WI38 (cell line): ENCODE measurements at regions not wholly inside any gene's neighbourhood (a gene's known extent, or its start where the extent isn't known, plus 50 kb on each side); places are given as distances from the start of the nearest gene placed in this dataset.

ENCODE experiments used
- H3K4me3 ChIP-seq: 2 replicates; pipeline ENCODE4 v1.5.1; 2011; ENCODE audit warnings: low read depth, mild to moderate bottlenecking, control low read depth, low read length
- TF ChIP-seq, protein P1 (sequence below): IDR thresholded peaks from 2 replicates; pipeline ENCODE4 v1.5.1; 2012; ENCODE audit warnings: low read depth, mild to moderate bottlenecking, control low read depth, low read length

DNA sequence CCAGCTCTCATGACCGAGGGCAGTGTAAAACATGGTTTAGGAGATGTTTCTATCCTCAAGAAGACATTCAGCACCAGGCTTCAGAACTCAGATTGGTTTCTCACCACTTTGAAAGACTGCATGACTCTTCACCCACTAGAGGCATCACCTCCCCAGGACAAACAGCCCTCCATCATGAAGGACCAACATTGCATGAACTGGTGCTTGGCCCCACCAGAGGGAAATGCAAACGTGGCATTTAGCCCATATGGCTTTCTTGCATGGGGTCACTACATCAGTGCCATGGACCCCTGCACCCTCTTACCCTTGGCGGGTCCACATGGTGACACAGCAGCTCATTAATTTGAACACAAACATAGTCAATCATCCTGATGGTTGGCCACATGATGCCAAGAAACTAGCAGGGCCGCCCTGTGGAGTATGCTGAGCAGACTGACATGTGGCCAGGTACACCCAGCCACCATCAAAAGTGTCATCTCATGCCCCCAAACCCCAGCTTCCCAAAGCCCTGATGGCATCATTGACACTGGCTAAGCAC is 129.5 kb upstream of the FSTL4 start:
- no peak overlapping the region for H3K4me3 ChIP-seq
- TF ChIP-seq, protein P1, sequence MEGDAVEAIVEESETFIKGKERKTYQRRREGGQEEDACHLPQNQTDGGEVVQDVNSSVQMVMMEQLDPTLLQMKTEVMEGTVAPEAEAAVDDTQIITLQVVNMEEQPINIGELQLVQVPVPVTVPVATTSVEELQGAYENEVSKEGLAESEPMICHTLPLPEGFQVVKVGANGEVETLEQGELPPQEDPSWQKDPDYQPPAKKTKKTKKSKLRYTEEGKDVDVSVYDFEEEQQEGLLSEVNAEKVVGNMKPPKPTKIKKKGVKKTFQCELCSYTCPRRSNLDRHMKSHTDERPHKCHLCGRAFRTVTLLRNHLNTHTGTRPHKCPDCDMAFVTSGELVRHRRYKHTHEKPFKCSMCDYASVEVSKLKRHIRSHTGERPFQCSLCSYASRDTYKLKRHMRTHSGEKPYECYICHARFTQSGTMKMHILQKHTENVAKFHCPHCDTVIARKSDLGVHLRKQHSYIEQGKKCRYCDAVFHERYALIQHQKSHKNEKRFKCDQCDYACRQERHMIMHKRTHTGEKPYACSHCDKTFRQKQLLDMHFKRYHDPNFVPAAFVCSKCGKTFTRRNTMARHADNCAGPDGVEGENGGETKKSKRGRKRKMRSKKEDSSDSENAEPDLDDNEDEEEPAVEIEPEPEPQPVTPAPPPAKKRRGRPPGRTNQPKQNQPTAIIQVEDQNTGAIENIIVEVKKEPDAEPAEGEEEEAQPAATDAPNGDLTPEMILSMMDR, result no peak

DNA sequence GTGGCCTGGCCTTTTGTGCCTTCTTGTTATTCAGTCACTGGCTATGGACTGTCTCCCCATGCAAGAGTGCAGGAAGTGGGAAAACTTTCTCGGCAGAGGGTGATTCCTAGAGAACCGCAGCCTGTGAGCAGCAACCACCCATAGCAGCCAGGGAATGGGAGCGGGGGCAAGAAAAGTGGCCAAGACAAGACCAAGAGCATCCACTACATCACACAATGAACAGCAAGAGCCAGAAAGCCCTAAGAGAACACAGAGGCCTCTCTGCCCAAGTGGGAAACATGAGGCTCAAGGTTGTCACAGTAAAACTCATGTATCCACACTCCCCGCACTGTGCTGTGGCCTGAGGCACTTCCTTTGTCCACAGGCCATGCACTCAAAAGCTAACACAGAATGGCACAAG is 129.1 kb upstream of the FSTL4 start:
- TF ChIP-seq, protein P1, result no peak
- no peak overlapping the region for H3K4me3 ChIP-seq

DNA sequence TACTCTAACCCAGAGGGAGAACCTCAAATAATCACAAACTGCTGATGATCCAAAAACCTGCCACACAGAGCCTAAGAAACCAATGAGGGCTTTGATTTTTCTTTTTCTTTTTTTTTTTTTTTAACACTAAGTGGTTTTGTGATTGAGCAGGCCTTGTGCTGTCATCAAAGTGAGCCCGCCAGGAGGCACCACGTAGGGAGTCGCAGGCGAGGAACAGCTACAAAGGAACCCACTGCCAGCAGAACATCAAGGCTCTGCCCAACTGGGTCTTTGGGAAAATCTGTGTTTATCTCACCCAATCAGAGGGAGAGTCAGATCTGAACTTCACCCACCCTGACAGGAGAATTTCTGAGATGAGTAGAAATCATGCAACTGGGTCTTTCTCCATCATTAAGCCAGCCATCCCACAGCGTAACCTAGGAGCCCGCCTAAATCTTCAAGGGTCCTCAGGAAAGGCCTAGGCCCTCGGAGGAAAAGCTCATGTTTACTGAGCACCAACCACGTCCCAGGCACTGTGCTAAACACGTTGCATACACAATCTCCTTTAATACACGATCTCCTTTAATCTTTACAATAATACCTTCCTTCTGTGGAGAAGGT is 126.9 kb upstream of the FSTL4 start:
- TF ChIP-seq, protein P1, result no peak
- no peak overlapping the region for H3K4me3 ChIP-seq

DNA sequence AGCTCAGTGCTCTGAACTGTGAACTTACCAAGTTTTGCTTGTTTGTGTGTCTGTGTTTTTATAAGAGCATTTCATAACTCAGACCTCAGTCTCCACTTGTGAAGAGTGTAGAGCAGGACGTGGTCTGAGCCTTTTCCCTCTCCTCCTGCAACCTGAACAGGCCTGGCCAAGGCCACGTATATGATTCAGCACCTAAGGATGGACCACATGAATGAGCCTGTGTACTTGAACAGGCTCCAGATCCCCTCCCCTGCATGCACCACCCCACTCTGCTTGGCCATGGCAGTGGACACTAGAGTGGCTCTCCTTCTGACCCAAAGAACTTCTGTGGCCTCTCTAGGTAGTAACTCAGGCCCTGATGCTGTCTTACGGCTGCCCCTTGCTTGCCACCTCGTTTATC is 125.9 kb upstream of the FSTL4 start:
- no peak overlapping the region for H3K4me3 ChIP-seq
- TF ChIP-seq, protein P1, result no peak

DNA sequence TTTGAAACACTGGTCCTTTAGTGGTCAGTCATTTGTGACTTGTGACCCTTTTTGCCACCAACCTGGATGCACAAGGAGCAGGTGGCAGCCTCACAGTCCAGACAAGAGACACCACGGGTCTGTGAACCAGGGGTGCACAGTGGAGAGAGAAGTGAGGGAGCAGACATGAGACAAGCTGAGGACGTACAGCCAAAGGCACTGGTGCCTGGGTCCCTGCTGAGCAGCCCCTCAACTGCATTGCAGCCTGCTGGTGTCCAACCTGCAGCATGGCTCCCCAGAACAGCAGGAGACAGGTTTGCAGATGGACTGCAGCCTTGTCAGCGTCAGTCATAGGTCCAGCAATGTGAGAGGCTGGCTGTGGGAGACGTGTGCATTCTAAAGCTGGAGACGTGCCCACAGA is 124.2 kb upstream of the FSTL4 start:
- no peak overlapping the region for H3K4me3 ChIP-seq
- TF ChIP-seq, protein P1, result no peak

DNA sequence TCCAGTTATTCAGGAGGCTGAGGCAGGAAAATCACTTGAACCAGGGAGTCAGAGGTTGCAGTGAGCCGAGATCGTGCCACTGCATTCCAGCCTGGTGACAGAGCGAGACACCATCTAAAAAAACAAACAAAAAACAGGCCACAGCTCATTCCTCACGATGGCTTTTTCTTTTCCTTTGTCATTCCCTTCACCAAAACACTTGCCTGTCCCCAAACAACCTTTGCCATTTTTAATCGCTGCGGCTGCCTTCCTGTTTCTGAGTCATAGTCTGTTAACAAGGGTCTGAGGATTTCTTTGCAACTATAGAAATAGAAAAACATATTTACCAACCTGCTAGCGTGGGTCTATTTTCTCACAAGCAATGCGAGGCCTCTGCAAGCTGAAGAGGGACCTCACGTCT is 123.0 kb upstream of the FSTL4 start:
- TF ChIP-seq, protein P1, result no peak
- no peak overlapping the region for H3K4me3 ChIP-seq

DNA sequence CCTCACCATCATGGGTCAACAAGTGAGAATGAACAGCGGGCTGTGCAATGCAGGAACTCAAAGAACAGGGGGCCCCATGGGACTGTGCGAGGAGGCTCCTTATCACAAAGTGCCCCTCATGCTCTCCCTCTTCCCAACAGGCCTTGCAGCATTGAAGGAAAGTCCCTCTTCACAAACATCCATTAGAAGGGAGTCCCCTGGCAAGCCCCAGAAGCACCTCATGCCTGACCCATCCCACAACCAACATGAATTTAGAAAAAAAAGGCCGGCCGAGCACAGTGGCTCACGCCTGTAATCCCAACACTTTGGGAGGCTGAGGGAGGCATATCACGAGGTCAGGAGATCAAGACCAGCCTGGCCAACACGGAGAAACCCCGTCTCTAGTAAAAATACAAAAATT is 122.6 kb upstream of the FSTL4 start:
- no peak overlapping the region for H3K4me3 ChIP-seq
- TF ChIP-seq, protein P1, result no peak
